ENCODE measurements at regions not wholly inside any gene's neighbourhood (a gene's known extent, or its start where the extent isn't known, plus 50 kb on each side); places are given as distances from the start of the nearest gene placed in this dataset.

DNA sequence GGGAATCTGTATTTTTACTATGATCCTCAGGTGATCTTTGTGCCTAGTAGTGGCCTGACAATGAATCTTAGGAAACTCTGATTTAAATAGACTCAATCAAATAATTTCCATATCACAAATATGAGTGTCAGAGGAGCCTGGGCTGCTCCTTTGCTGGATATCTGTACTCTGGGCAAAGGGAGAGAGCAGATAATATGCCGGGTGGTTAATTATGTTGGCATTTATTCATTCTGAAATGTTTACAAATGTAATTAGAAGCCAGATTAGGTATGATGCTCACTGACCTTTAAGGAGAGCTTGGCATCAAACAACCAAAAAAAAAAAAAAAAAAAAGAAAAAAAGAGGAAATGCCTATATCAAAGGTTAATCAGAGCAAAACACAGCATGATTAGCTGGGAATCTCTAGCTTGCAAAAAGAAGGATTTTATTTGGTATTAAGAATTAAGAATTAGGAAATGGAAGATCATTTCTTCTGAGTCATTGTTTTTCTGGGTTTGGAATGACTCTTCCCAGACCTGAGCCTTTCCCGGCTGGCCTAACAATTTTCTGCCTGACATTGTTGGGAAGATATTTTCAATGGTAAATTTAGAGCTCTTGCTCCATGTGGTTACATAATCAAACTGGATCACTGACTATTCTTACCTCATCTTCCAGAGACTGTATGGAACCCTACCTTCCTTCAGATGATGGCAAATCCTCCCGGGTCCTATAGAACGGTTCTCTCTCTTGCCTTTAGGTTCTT lies 365.3 kb downstream of the REEP3 start:
- no peaks in the 10 kb centered on the region for H3K9me3 ChIP-seq (ENCODE audit: control extremely low read depth in 1 of 3, control insufficient read depth in 2 of 3, insufficient read depth in 1 of 3, low read length in 2 of 3)
- no peaks in the 10 kb centered on the region for H3K36me3 ChIP-seq (replicated peaks in 1 of 2; ENCODE audit: control extremely low read depth in 1 of 2, control insufficient read depth in 1 of 2, extremely low read depth in 1 of 2, insufficient read depth in 2 of 2, low read length in 1 of 2)
- H3K79me2 ChIP-seq (ENCODE audit: control insufficient read depth, insufficient read depth, low read length): no peaks in the 10 kb centered on the region
- H3K9me3 Mint-ChIP-seq (ENCODE audit: insufficient read depth): no peaks in the 10 kb centered on the region
- ChIA-PET POLR2A (interaction anchor here (0.6 kb wide), 1 partner anchor 719 kb away, joined by 4 read pairs; no protein-coding TSS in a partner anchor), CTCF (interaction anchor here (1.0 kb wide), 1 partner anchor 20 kb away, joined by 6 read pairs; no protein-coding TSS in a partner anchor)
- peaks cover 14% of the 10 kb centered on the region for H3K27me3 Mint-ChIP-seq
- H3K27ac Mint-ChIP-seq: no peak overlapping the region
- TF ChIP-seq, protein P1, sequence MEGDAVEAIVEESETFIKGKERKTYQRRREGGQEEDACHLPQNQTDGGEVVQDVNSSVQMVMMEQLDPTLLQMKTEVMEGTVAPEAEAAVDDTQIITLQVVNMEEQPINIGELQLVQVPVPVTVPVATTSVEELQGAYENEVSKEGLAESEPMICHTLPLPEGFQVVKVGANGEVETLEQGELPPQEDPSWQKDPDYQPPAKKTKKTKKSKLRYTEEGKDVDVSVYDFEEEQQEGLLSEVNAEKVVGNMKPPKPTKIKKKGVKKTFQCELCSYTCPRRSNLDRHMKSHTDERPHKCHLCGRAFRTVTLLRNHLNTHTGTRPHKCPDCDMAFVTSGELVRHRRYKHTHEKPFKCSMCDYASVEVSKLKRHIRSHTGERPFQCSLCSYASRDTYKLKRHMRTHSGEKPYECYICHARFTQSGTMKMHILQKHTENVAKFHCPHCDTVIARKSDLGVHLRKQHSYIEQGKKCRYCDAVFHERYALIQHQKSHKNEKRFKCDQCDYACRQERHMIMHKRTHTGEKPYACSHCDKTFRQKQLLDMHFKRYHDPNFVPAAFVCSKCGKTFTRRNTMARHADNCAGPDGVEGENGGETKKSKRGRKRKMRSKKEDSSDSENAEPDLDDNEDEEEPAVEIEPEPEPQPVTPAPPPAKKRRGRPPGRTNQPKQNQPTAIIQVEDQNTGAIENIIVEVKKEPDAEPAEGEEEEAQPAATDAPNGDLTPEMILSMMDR (IDR thresholded peaks at IDR 0.05): no peak
- no peak for TF ChIP-seq EZH2 (IDR thresholded peaks at IDR 0.05; ENCODE audit: borderline replicate concordance, insufficient read depth, low read depth, low read length, poor library complexity, severe bottlenecking)
- H2AFZ ChIP-seq (ENCODE audit: insufficient read depth, low read depth, low read length, poor library complexity, severe bottlenecking): no peak overlapping the region
- WGBS (ENCODE audit: insufficient coverage): 90% methylated on average over 2 of the region's 4 CpGs
- no peak overlapping the region for H3K4me3 Mint-ChIP-seq
- no peak overlapping the region for H3K9ac ChIP-seq (ENCODE audit: low read length)
- H3K4me1 Mint-ChIP-seq: no peaks in the 10 kb centered on the region
- no peak for DNase-seq
- H3K27me3 ChIP-seq (replicated peaks in 1 of 4; ENCODE audit: control extremely low read depth in 1 of 4, control insufficient read depth in 3 of 4, insufficient read depth in 4 of 4, low read length in 3 of 4): no peaks in the 10 kb centered on the region
- no peak overlapping the region for H3K27ac ChIP-seq (ENCODE audit: low read length in 2 of 2)
- no peaks in the 10 kb centered on the region for H3K4me1 ChIP-seq (ENCODE audit: control insufficient read depth in 2 of 2, insufficient read depth in 2 of 2, low read length in 2 of 2)
- intact Hi-C loops (cut with micrococcal nuclease): no loop called here
- ATAC-seq (ENCODE audit: low read depth): no peak
- H3K4me3 ChIP-seq (ENCODE audit: control extremely low read depth in 1 of 5, extremely low read depth in 1 of 5, insufficient read depth in 1 of 5, low read depth in 2 of 5, low read length in 4 of 5): no peak overlapping the region
- H3K4me2 ChIP-seq (replicated peaks; ENCODE audit: low read depth, low read length, poor library complexity, severe bottlenecking): no peak overlapping the region
- H4K20me1 ChIP-seq (ENCODE audit: control insufficient read depth, insufficient read depth, low read length, poor library complexity, severe bottlenecking): no peaks in the 10 kb centered on the region

DNA sequence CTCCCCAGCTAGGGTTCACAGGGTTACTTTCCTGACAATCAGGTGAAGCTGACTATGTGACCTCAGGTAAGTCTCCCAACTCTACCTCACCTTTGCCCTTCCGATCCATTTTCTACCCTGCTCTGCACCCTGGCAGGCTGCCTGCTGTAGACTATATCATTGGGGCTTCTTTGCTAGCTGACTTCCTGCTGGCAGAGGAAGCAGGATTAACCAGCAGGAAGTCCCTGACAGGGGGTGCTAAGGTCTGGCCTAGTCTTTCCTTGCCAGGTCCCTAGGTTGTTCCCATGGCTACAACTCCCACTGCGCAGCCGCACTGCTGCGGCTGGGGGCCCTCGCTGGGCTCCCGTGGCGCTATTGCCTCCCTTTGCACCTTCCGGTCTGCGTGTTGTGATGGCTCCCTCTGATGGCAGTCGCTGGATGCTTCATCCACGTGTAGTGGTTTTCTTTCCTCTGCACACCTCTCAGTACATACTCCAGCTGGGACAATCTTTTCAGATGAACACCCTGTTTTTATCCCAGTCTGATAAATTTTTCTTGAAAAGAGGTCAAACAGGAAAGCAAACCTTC lies 365.9 kb downstream of the REEP3 start:
- Histone ChIP-seq H4K20me1 (ENCODE audit: control insufficient read depth, insufficient read depth, low read length, poor library complexity, severe bottlenecking) (no peaks in the 10 kb centered on the region), H3K4me3 (ENCODE audit: control extremely low read depth in 1 of 5, extremely low read depth in 1 of 5, insufficient read depth in 1 of 5, low read depth in 2 of 5, low read length in 4 of 5) (no peak overlapping the region), H3K27ac (ENCODE audit: low read length in 2 of 2) (no peak overlapping the region), H2AFZ (ENCODE audit: insufficient read depth, low read depth, low read length, poor library complexity, severe bottlenecking) (no peak overlapping the region), H3K4me1 (ENCODE audit: control insufficient read depth in 2 of 2, insufficient read depth in 2 of 2, low read length in 2 of 2) (no peaks in the 10 kb centered on the region), H3K9me3 (ENCODE audit: control extremely low read depth in 1 of 3, control insufficient read depth in 2 of 3, insufficient read depth in 1 of 3, low read length in 2 of 3) (no peaks in the 10 kb centered on the region), H3K9ac (ENCODE audit: low read length) (no peak overlapping the region), H3K27me3 (replicated peaks in 1 of 4; ENCODE audit: control extremely low read depth in 1 of 4, control insufficient read depth in 3 of 4, insufficient read depth in 4 of 4, low read length in 3 of 4) (peaks cover 0 to 2% (median 0%) of the 10 kb centered on the region in 4 experiments), H3K36me3 (replicated peaks in 1 of 2; ENCODE audit: control extremely low read depth in 1 of 2, control insufficient read depth in 1 of 2, extremely low read depth in 1 of 2, insufficient read depth in 2 of 2, low read length in 1 of 2) (no peaks in the 10 kb centered on the region), H3K79me2 (ENCODE audit: control insufficient read depth, insufficient read depth, low read length) (no peaks in the 10 kb centered on the region), H3K4me2 (replicated peaks; ENCODE audit: low read depth, low read length, poor library complexity, severe bottlenecking) (no peak overlapping the region)
- peaks cover 14% of the 10 kb centered on the region for H3K27me3 Mint-ChIP-seq
- POLR2A ChIA-PET: no interaction called here
- DNase-seq (no peak), ATAC-seq (ENCODE audit: low read depth) (no peak)
- 90% methylated on average over 11 of the region's 11 CpGs for WGBS (ENCODE audit: insufficient coverage)
- H3K4me1 Mint-ChIP-seq: no peaks in the 10 kb centered on the region
- no peaks in the 10 kb centered on the region for H3K9me3 Mint-ChIP-seq (ENCODE audit: insufficient read depth)
- TF ChIP-seq EZH2 (IDR thresholded peaks at IDR 0.05; ENCODE audit: borderline replicate concordance, insufficient read depth, low read depth, low read length, poor library complexity, severe bottlenecking): no peak
- TF ChIP-seq, protein P1 (IDR thresholded peaks at IDR 0.05): no peak
- CTCF ChIA-PET: interaction anchor here (1.0 kb wide), 1 partner anchor 20 kb away, joined by 6 read pairs; no protein-coding TSS in a partner anchor
- intact Hi-C loops (cut with micrococcal nuclease): no loop called here
- no peak overlapping the region for H3K27ac Mint-ChIP-seq
- H3K4me3 Mint-ChIP-seq: no peak overlapping the region

Data from B cell (primary cell).